WTC11 (cell line): ENCODE measurements at regions not wholly inside any gene's neighbourhood (a gene's known extent, or its start where the extent isn't known, plus 50 kb on each side); places are given as distances from the start of the nearest gene placed in this dataset.

Experiments
- ATAC-seq: fragments of 200-7000 bp; cut with Tn5 transposase; 2 replicates; pipeline ENCODE4 v1.10.0; 2021; ENCODE audit warnings: mild to moderate bottlenecking, moderate library complexity
- CTCF ChIA-PET: fragments of 300-600 bp; sonication (Branson Sonifier 250); formaldehyde crosslinking; loops from one replicate; lab custom pipeline; 2021; ENCODE audit warnings: antibody characterized with exemption; lab: Charles Lee
- POLR2A ChIA-PET: fragments of 350-600 bp; sonication (Branson Sonifier 250); formaldehyde crosslinking; loops from one replicate; lab custom pipeline; 2021; ENCODE audit warnings: antibody characterized with exemption; lab: Charles Lee
- DNase-seq: peaks from one replicate; pipeline ENCODE4 v3.0.0; 2021; ENCODE audit warnings: low spot score
- H3K27ac Mint-ChIP-seq: 2 replicates; pipeline ENCODE4 v1.8.0; 2021; ENCODE audit warnings: mixed read lengths
- H3K27me3 Mint-ChIP-seq: 2 replicates; pipeline ENCODE4 v1.8.0; 2021; ENCODE audit warnings: low read depth, mild to moderate bottlenecking, moderate library complexity, mixed read lengths
- H3K36me3 Mint-ChIP-seq: 2 replicates; pipeline ENCODE4 v1.8.0; 2021; ENCODE audit warnings: mixed read lengths
- H3K4me1 Mint-ChIP-seq: 2 replicates; pipeline ENCODE4 v1.8.0; 2022; ENCODE audit warnings: mixed read lengths
- H3K4me3 Mint-ChIP-seq: 2 replicates; pipeline ENCODE4 v1.8.0; 2021; ENCODE audit warnings: mild to moderate bottlenecking, moderate library complexity, mixed read lengths
- H3K9me3 Mint-ChIP-seq: 2 replicates; pipeline ENCODE4 v1.8.0; 2021; ENCODE audit warnings: mixed read lengths
- EMX1 ChIP-seq: fragments of 250-450 bp; sonication (Bioruptor Pico); IDR thresholded peaks from 2 replicates; pipeline ENCODE4 v1.8.0; 2021; ENCODE audit warnings: mild to moderate bottlenecking
- ETV6 ChIP-seq: sonication (generic); formaldehyde crosslinking; IDR thresholded peaks from 2 replicates; pipeline ENCODE4 v1.8.1; 2022; ENCODE audit warnings: mild to moderate bottlenecking, missing genetic modification reagents
- FOXP1 ChIP-seq: sonication (generic); formaldehyde crosslinking; IDR thresholded peaks from 2 replicates; pipeline ENCODE4 v1.8.0; 2022; ENCODE audit warnings: missing genetic modification reagents, mild to moderate bottlenecking, moderate library complexity, borderline replicate concordance
- GABPB1 ChIP-seq: sonication (generic); formaldehyde crosslinking; IDR thresholded peaks from 2 replicates; pipeline ENCODE4 v1.8.1; 2023; ENCODE audit warnings: mild to moderate bottlenecking, missing genetic modification reagents
- OVOL2 ChIP-seq: fragments of 250-450 bp; sonication (Bioruptor Pico); IDR thresholded peaks from 2 replicates; pipeline ENCODE4 v1.9.0; 2021; ENCODE audit warnings: mild to moderate bottlenecking, borderline replicate concordance
- TEAD1 ChIP-seq: sonication (generic); formaldehyde crosslinking; IDR thresholded peaks from 2 replicates; pipeline ENCODE4 v1.8.0; 2022; ENCODE audit warnings: mild to moderate bottlenecking, missing genetic modification reagents
- TF ChIP-seq, protein P1 (sequence below): sonication (generic); formaldehyde crosslinking; IDR thresholded peaks from 2 replicates; pipeline ENCODE4 v1.8.1; 2022; ENCODE audit warnings: mild to moderate bottlenecking, moderate library complexity, missing genetic modification reagents
- TF ChIP-seq, protein P2 (sequence below): sonication (generic); formaldehyde crosslinking; IDR thresholded peaks from 2 replicates; pipeline ENCODE4 v1.8.1; 2023; ENCODE audit warnings: mild to moderate bottlenecking, missing genetic modification reagents, moderate library complexity
- TF ChIP-seq, protein P3 (sequence below): sonication (generic); formaldehyde crosslinking; IDR thresholded peaks from 2 replicates; pipeline ENCODE4 v1.8.1; 2022; ENCODE audit warnings: low read depth, missing genetic modification reagents, borderline replicate concordance
- TF ChIP-seq, protein P4 (sequence below): sonication (generic); formaldehyde crosslinking; IDR thresholded peaks from 2 replicates; pipeline ENCODE4 v1.8.0; 2022; ENCODE audit warnings: mild to moderate bottlenecking, missing genetic modification reagents
- TF ChIP-seq, protein P5 (sequence below): sonication (generic); formaldehyde crosslinking; IDR thresholded peaks from 2 replicates; pipeline ENCODE4 v1.8.0; 2023; ENCODE audit warnings: missing genetic modification reagents
- TF ChIP-seq, protein P6 (sequence below): fragments of 250-450 bp; sonication (Bioruptor Pico); IDR thresholded peaks from 2 replicates; pipeline ENCODE4 v1.9.0; 2021; ENCODE audit warnings: moderate library complexity, mild to moderate bottlenecking, inconsistent platforms, borderline replicate concordance
- TF ChIP-seq, protein P7 (sequence below): fragments of 250-450 bp; sonication (Bioruptor Pico); conservative IDR thresholded peaks from 2 replicates; pipeline ENCODE4 v1.9.0; 2021; ENCODE audit warnings: mild to moderate bottlenecking

DNA sequence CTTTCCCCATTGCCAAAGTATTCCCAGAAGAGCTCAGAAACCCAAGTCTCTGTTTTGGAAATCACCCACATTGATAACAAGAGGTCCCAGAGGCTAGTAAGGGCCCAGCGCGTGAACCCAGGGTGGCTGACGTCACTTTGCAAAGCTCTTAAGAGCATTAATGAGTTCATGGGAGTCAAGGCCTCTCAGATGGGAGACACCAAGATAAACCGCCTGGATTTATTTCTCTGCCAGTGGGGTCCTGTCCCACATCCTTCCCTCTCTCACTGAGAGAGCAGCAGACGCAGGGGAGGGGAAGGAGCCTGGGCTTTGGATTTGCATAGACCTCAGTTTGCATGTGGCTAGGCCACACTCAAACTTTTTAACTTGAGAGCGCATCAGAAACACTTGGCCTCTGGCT, 184.8 kb upstream of the PDE1C start (continued):
- no peak for TF ChIP-seq FOXP1

DNA sequence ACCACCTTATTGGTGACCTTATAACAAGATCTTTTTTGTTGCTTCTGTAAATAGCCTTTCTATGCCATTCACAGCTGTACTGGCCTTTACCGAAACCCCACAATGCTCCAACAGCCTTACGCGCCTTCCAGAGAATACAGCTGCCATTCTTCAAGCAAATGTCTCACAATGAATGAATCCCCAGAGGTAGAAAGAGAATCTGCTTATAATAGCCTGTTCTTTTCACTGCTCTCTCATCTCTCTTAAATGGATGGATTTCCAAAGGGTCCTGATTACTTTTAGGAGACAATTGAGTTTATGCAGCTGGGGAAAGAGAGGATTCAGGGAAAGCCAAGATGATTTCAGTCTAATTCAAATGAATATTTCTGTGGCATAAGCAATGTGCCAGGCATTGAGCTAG, 183.1 kb upstream of the PDE1C start:
- CTCF ChIA-PET, result no interaction called here
- POLR2A ChIA-PET, result no interaction called here
- H3K36me3 Mint-ChIP-seq, result no peaks in the 10 kb centered on the region
- H3K4me3 Mint-ChIP-seq, result no peak overlapping the region
- peaks cover 3% of the 10 kb centered on the region for H3K4me1 Mint-ChIP-seq
- no peak overlapping the region for H3K27ac Mint-ChIP-seq
- TF ChIP-seq ETV6 (CRISPR knock-in tag) (no peak), GABPB1 (CRISPR knock-in tag) (no peak), OVOL2 (CRISPR knock-in tag) (no peak)
- TF ChIP-seq, protein P1, sequence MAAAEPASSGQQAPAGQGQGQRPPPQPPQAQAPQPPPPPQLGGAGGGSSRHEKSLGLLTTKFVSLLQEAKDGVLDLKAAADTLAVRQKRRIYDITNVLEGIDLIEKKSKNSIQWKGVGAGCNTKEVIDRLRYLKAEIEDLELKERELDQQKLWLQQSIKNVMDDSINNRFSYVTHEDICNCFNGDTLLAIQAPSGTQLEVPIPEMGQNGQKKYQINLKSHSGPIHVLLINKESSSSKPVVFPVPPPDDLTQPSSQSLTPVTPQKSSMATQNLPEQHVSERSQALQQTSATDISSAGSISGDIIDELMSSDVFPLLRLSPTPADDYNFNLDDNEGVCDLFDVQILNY (CRISPR knock-in tag), result no peak
- TF ChIP-seq, protein P2, sequence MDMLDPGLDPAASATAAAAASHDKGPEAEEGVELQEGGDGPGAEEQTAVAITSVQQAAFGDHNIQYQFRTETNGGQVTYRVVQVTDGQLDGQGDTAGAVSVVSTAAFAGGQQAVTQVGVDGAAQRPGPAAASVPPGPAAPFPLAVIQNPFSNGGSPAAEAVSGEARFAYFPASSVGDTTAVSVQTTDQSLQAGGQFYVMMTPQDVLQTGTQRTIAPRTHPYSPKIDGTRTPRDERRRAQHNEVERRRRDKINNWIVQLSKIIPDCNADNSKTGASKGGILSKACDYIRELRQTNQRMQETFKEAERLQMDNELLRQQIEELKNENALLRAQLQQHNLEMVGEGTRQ (CRISPR knock-in tag), result no peak
- H3K27me3 Mint-ChIP-seq, result peaks cover 6% of the 10 kb centered on the region; the same call in 1 of the 2 replicates
- H3K9me3 Mint-ChIP-seq, result no peaks in the 10 kb centered on the region
- no peak for ATAC-seq
- no peak for DNase-seq

DNA sequence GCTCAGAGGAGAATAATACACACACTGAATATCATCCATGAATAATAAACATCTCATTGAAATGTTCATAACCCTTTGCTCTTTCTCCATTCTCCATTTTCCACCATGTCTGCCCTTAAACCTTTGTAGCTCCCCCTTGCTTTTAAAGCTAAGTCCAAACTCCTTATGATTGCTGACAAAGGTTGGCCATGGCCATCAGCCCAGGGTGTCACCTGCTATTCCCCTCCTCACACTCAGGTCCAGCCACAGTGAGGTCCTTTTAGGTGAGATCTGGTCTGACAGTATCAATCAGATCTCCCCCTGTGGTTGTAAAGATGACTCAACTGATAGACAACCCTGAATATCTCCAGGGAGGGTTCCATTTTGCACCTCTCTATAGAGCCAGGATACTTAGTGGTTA, 181.5 kb upstream of the PDE1C start:
- Mint-ChIP-seq H3K27me3 (peaks cover 6% of the 10 kb centered on the region; the same call in 1 of the 2 replicates), H3K27ac (no peak overlapping the region), H3K4me1 (no peaks in the 10 kb centered on the region), H3K4me3 (no peak overlapping the region), H3K9me3 (no peaks in the 10 kb centered on the region), H3K36me3 (no peaks in the 10 kb centered on the region)
- DNase-seq, result no peak
- TF ChIP-seq, protein P3, sequence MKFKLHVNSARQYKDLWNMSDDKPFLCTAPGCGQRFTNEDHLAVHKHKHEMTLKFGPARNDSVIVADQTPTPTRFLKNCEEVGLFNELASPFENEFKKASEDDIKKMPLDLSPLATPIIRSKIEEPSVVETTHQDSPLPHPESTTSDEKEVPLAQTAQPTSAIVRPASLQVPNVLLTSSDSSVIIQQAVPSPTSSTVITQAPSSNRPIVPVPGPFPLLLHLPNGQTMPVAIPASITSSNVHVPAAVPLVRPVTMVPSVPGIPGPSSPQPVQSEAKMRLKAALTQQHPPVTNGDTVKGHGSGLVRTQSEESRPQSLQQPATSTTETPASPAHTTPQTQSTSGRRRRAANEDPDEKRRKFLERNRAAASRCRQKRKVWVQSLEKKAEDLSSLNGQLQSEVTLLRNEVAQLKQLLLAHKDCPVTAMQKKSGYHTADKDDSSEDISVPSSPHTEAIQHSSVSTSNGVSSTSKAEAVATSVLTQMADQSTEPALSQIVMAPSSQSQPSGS (CRISPR knock-in tag), result no peak
- TF ChIP-seq, protein P4, sequence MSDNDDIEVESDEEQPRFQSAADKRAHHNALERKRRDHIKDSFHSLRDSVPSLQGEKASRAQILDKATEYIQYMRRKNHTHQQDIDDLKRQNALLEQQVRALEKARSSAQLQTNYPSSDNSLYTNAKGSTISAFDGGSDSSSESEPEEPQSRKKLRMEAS (CRISPR knock-in tag), result no peak
- TF ChIP-seq, protein P5, sequence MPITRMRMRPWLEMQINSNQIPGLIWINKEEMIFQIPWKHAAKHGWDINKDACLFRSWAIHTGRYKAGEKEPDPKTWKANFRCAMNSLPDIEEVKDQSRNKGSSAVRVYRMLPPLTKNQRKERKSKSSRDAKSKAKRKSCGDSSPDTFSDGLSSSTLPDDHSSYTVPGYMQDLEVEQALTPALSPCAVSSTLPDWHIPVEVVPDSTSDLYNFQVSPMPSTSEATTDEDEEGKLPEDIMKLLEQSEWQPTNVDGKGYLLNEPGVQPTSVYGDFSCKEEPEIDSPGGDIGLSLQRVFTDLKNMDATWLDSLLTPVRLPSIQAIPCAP (CRISPR knock-in tag), result no peak
- TF ChIP-seq EMX1 (CRISPR knock-in tag), result no peak
- TF ChIP-seq, protein P6, sequence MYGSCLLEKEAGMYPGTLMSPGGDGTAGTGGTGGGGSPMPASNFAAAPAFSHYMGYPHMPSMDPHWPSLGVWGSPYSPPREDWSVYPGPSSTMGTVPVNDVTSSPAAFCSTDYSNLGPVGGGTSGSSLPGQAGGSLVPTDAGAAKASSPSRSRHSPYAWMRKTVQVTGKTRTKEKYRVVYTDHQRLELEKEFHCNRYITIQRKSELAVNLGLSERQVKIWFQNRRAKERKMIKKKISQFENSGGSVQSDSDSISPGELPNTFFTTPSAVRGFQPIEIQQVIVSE (CRISPR knock-in tag), result no peak
- ATAC-seq, result no peak
- CTCF ChIA-PET, result no interaction called here
- POLR2A ChIA-PET, result no interaction called here

DNA sequence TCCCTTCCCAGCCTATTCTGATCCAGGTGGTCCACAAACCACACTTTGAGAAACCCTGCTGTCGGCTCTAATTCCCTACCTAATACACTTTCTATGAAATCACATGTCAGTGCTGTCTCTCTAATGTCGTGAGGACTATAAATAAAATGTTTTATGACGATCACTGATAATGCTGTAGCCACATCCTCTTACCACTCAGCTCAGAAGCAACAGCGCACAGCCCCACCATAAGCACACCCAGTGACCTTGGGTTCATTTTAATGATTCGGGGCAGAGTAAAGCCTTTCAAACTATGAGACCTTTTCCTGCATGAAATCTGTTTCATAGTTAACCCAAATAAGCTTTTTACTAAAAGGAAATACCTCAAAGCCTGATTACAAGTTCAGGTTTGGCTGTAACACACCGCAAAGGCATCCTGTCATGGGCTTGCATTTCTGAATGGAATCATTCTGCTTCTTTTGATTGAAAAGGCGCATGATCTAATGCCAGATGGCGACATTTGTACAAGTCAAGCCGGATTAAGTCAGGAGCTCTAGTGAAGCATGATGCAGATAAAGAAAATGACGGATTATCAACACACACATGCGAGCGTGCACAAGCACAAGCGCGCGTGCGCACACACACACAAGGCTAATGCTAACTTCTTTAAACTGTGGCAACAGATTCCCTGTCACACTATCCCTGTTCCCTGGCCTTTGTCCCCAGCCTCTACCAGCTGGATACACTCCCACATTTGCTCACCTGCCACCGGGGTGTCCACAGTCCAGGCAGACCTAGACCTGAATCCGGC, 180.5 kb upstream of the PDE1C start:
- Mint-ChIP-seq H3K27me3 (peaks cover 6% of the 10 kb centered on the region; the same call in 1 of the 2 replicates), H3K27ac (no peak overlapping the region)
- TF ChIP-seq, protein P7, sequence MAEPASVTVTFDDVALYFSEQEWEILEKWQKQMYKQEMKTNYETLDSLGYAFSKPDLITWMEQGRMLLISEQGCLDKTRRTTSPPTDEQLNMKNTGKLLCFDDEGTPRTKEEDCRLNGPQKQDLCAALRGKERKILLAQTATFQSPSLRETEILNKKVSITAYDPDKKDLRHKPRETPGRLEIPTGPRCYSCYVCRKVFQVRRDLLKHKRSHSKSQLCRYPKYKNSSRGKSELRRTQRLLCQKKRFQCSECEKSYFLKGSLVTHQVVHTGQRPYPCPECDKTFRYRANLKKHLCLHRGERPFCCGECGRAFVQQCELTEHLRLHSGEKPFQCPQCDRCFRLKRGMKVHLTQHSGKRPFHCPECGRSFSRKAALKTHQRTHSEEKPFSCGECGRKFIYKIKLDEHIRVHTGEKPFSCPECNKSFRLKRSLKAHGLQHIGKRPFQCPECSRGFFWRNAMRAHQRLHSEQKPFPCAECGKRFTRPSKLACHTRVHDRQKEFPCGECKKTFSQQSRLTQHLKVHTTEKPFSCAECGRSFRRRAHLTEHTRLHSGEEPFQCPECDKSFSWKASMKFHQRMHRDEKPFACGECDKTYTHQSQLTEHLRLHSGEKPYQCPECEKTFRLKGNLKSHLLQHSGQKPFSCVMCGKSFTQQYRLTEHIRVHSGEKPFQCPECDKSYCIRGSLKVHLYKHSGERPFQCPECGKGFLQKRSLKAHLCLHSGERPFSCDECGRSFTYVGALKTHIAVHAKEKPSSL (CRISPR knock-in tag), result no peak
- TF ChIP-seq TEAD1, result no peak
- TF ChIP-seq, all 79 proteins: peak for 0
- POLR2A ChIA-PET, result no interaction called here
- no peaks in the 10 kb centered on the region for H3K9me3 Mint-ChIP-seq
- H3K4me1 Mint-ChIP-seq, result no peaks in the 10 kb centered on the region
- no peak overlapping the region for H3K4me3 Mint-ChIP-seq
- CTCF ChIA-PET, result no interaction called here
- DNase-seq, result no peak
- no peaks in the 10 kb centered on the region for H3K36me3 Mint-ChIP-seq
- no peak for ATAC-seq
